NCI-H1694 treated with DMSO at 0.1 percent for 48 hours (cell line): ENCODE measurements at regions not wholly inside any gene's neighbourhood (a gene's known extent, or its start where the extent isn't known, plus 50 kb on each side); places are given as distances from the start of the nearest gene placed in this dataset.
"Not testable (repeated sequence)": the region's sequence is repeated elsewhere in the genome, so short reads cannot be mapped to it uniquely, and the experiment has no call there.

Experiments
- DNase-seq: peaks from one replicate; lab custom pipeline; 2025; lab: John Stamatoyannopoulos, UW

- DNase-seq = no peak
These were observed 1568.3 kb upstream of the PRR20A start for GRCh38 chr13:55572408-55572807.

GRCh38 chr13:55572862-55573261, 1567.9 kb upstream of the PRR20A start:
- DNase-seq = no peak

GRCh38 chr13:55573565-55573964, 1567.2 kb upstream of the PRR20A start:
- DNase-seq = no peak

GRCh38 chr13:55576389-55576788, 1564.3 kb upstream of the PRR20A start:
- DNase-seq = no peak

- DNase-seq = no peak
These were observed 1563.5 kb upstream of the PRR20A start for GRCh38 chr13:55577082-55577846.

- no peak for DNase-seq
These were observed 1562.9 kb upstream of the PRR20A start for GRCh38 chr13:55577847-55578210.

- DNase-seq = not testable (repeated sequence)
These were observed 1558.4 kb upstream of the PRR20A start for GRCh38 chr13:55582294-55582693.

- no peak for DNase-seq
These were observed 1556.6 kb upstream of the PRR20A start for GRCh38 chr13:55583953-55584593.

GRCh38 chr13:55602784-55603183, 1537.9 kb upstream of the PRR20A start:
- no peak for DNase-seq

- DNase-seq = no peak
These were observed 1534.6 kb upstream of the PRR20A start for GRCh38 chr13:55606045-55606665.

GRCh38 chr13:55613429-55614187, 1527.1 kb upstream of the PRR20A start:
- no peak for DNase-seq

- no peak for DNase-seq
These were observed 1525.6 kb upstream of the PRR20A start for GRCh38 chr13:55615081-55615480.

- no peak for DNase-seq
These were observed 1523.5 kb upstream of the PRR20A start for GRCh38 chr13:55617241-55617640.

- DNase-seq = no peak
These were observed 1513.5 kb upstream of the PRR20A start for GRCh38 chr13:55627221-55627620.

- DNase-seq = no peak
These were observed 1508.3 kb upstream of the PRR20A start for GRCh38 chr13:55632402-55632801.

- no peak for DNase-seq
These were observed 1491.2 kb upstream of the PRR20A start for GRCh38 chr13:55649485-55649884.

- no peak for DNase-seq
These were observed 1488.1 kb upstream of the PRR20A start for GRCh38 chr13:55652657-55653056.

GRCh38 chr13:55653497-55653896, 1487.2 kb upstream of the PRR20A start:
- no peak for DNase-seq

- no peak for DNase-seq
These were observed 1486.5 kb upstream of the PRR20A start for GRCh38 chr13:55654243-55654642.

GRCh38 chr13:55660264-55660663, 1480.5 kb upstream of the PRR20A start:
- DNase-seq = not testable (repeated sequence)

- DNase-seq = no peak
These were observed 1479.9 kb upstream of the PRR20A start for GRCh38 chr13:55660851-55661250.

- DNase-seq = no peak
These were observed 1479.2 kb upstream of the PRR20A start for GRCh38 chr13:55661505-55661904.

- DNase-seq = no peak
These were observed 1476.5 kb upstream of the PRR20A start for GRCh38 chr13:55664178-55664577.
